H1 (cell line): ENCODE measurements at regions not wholly inside any gene's neighbourhood (a gene's known extent, or its start where the extent isn't known, plus 50 kb on each side); places are given as distances from the start of the nearest gene placed in this dataset.

ENCODE experiments used
- CTCF ChIA-PET: fragments of 300-600 bp; sonication (Branson Sonifier 250); formaldehyde crosslinking; loops from one replicate; lab custom pipeline; 2021; ENCODE audit not compliant: partially characterized antibody; lab: Charles Lee
- POLR2A ChIA-PET: fragments of 300-600 bp; sonication (Branson Sonifier 250); formaldehyde crosslinking; loops from one replicate; lab custom pipeline; 2021; ENCODE audit warnings: inconsistent platforms; ENCODE audit not compliant: partially characterized antibody; lab: Charles Lee
- DNase-seq, 2 experiments: peaks; one replicate each; pipeline versions ENCODE4 v3.0.0 to v3.0.0-alpha.2; 2010 to 2022; ENCODE audit warnings: low spot score in 2 of 2, low read depth in 1 of 2, mixed read lengths in 1 of 2
- FAIRE-seq: peaks from 2 replicates; lab custom pipeline; 2011; peaks lifted over from hg19 to GRCh38; lab: Jason Lieb, UNC
- H2AFZ ChIP-seq: 2 replicates; pipeline ENCODE4 v1.8.1; 2012; ENCODE audit warnings: low read length, inconsistent platforms
- H2AK5ac ChIP-seq: 2 replicates; pipeline ENCODE4 v1.6.1; 2013; ENCODE audit warnings: low read depth, low read length
- H2BK120ac ChIP-seq: replicated peaks from 2 replicates; pipeline ENCODE3; 2013; ENCODE audit warnings: low read depth, low read length, inconsistent platforms
- H2BK12ac ChIP-seq: 2 replicates; pipeline ENCODE4 v1.6.1; 2013; ENCODE audit warnings: low read depth, low read length
- H2BK15ac ChIP-seq: 2 replicates; pipeline ENCODE4 v1.6.1; 2013; ENCODE audit warnings: low read length
- H2BK20ac ChIP-seq: 2 replicates; pipeline ENCODE4 v1.6.1; 2013; ENCODE audit warnings: low read length
- H2BK5ac ChIP-seq: 2 replicates; pipeline ENCODE4 v1.6.1; 2013; ENCODE audit warnings: low read depth, low read length
- H3K14ac ChIP-seq: 2 replicates; pipeline ENCODE4 v1.6.1; 2013; ENCODE audit warnings: inconsistent platforms; ENCODE audit not compliant: insufficient read length
- H3K18ac ChIP-seq: 2 replicates; pipeline ENCODE4 v1.6.1; 2013; ENCODE audit warnings: low read length; ENCODE audit errors: extremely low read depth
- H3K23ac ChIP-seq: 2 replicates; pipeline ENCODE4 v1.6.1; 2013; ENCODE audit warnings: inconsistent platforms; ENCODE audit not compliant: insufficient read length
- H3K23me2 ChIP-seq: 2 replicates; pipeline ENCODE4 v1.6.1; 2013; ENCODE audit warnings: low read depth, low read length
- H3K27ac ChIP-seq: 2 replicates; pipeline ENCODE4 v1.6.1; 2011; ENCODE audit warnings: low read depth, low read length, inconsistent platforms
- H3K27me3 ChIP-seq, 4 experiments: replicated peaks in 1 of 4; 1 replicate in 1 of 4; 2 replicates in 3 of 4; pipeline versions ENCODE4 v1.6.1 to v1.8.1; 2011 to 2013; ENCODE audit warnings: low read length in 3 of 4, mild to moderate bottlenecking in 3 of 4, inconsistent platforms in 2 of 4, mixed read lengths in 2 of 4, moderate library complexity in 1 of 4; ENCODE audit not compliant: control insufficient read depth in 3 of 4, insufficient read depth in 3 of 4; ENCODE audit errors: extremely low read depth in 1 of 4
- H3K36me3 ChIP-seq, 4 experiments: 2 replicates each; pipeline versions ENCODE4 v1.6.1 to v1.8.1; 2011 to 2013; ENCODE audit warnings: mild to moderate bottlenecking in 4 of 4, low read length in 3 of 4, moderate library complexity in 2 of 4, control low read depth in 1 of 4, inconsistent platforms in 1 of 4; ENCODE audit not compliant: insufficient read depth in 4 of 4, control insufficient read depth in 2 of 4
- H3K4ac ChIP-seq: replicated peaks from 2 replicates; pipeline ENCODE3; 2013; ENCODE audit warnings: low read length, low read depth, mixed read lengths, inconsistent platforms; ENCODE audit not compliant: insufficient read length
- H3K4me1 ChIP-seq, 4 experiments: replicated peaks in 1 of 4; 1 replicate in 1 of 4; 2 replicates in 3 of 4; pipeline versions ENCODE4 v1.6.1 to v1.8.1; 2011 to 2013; ENCODE audit warnings: low read length in 3 of 4, inconsistent platforms in 2 of 4, mixed read lengths in 1 of 4; ENCODE audit not compliant: insufficient read depth in 4 of 4, control insufficient read depth in 3 of 4
- H3K4me2 ChIP-seq, 2 experiments: 2 replicates each; pipeline versions ENCODE4 v1.6.1 to v1.8.1; 2011 to 2013; ENCODE audit warnings: low read depth in 2 of 2, low read length in 2 of 2, control low read depth in 1 of 2, inconsistent platforms in 1 of 2, mild to moderate bottlenecking in 1 of 2; ENCODE audit not compliant: insufficient read depth in 1 of 2
- H3K4me3 ChIP-seq, 4 experiments: fragments of 200-600, 300-600 bp in 1 of 4; sonication (generic), shearing (Covaris generic), sonication (Bioruptor Twin) in 1 of 4; 2 replicates each; pipeline versions ENCODE4 v1.5.1 to v1.8.1; 2011 to 2016; ENCODE audit warnings: low read length in 4 of 4, low read depth in 3 of 4, control low read depth in 2 of 4, inconsistent platforms in 2 of 4, mild to moderate bottlenecking in 2 of 4, mixed read lengths in 1 of 4, moderate library complexity in 1 of 4; ENCODE audit not compliant: insufficient read depth in 2 of 4; ENCODE audit errors: extremely low read depth in 1 of 4
- H3K56ac ChIP-seq: replicated peaks from 2 replicates; pipeline ENCODE3; 2013; ENCODE audit warnings: low read depth, mild to moderate bottlenecking, mixed read lengths, low read length, inconsistent platforms; ENCODE audit not compliant: insufficient read length
- H3K79me1 ChIP-seq: 2 replicates; pipeline ENCODE4 v1.6.1; 2013; ENCODE audit warnings: low read depth, low read length, control low read depth
- H3K79me2 ChIP-seq, 2 experiments: 2 replicates each; pipeline versions ENCODE4 v1.6.1 to v1.8.1; 2012 to 2013; ENCODE audit warnings: low read length in 2 of 2, mild to moderate bottlenecking in 2 of 2, inconsistent platforms in 1 of 2; ENCODE audit not compliant: insufficient read depth in 2 of 2, control insufficient read depth in 1 of 2
- H3K9ac ChIP-seq, 4 experiments: replicated peaks in 1 of 4; 1 replicate in 1 of 4; 2 replicates in 3 of 4; pipeline versions ENCODE4 v1.6.1 to v1.8.1; 2011 to 2013; ENCODE audit warnings: low read depth in 3 of 4, low read length in 3 of 4, control low read depth in 2 of 4, mild to moderate bottlenecking in 2 of 4, moderate library complexity in 2 of 4, inconsistent platforms in 1 of 4; ENCODE audit errors: extremely low read depth in 1 of 4
- H3K9me3 ChIP-seq, 2 experiments: 2 replicates each; pipeline versions ENCODE4 v1.6.1 to v1.8.1; 2012 to 2013; ENCODE audit warnings: mild to moderate bottlenecking in 2 of 2, moderate library complexity in 2 of 2, control low read depth in 1 of 2, inconsistent platforms in 1 of 2, low read depth in 1 of 2, low read length in 1 of 2, mixed read lengths in 1 of 2; ENCODE audit not compliant: insufficient read depth in 2 of 2
- H4K20me1 ChIP-seq, 2 experiments: replicated peaks in 1 of 2; 2 replicates each; pipeline versions ENCODE3 to v1.8.1; 2011 to 2013; ENCODE audit warnings: inconsistent platforms in 2 of 2, low read length in 2 of 2, mild to moderate bottlenecking in 1 of 2; ENCODE audit not compliant: insufficient read depth in 2 of 2, control insufficient read depth in 1 of 2
- H4K5ac ChIP-seq: 2 replicates; pipeline ENCODE4 v1.6.1; 2013; ENCODE audit warnings: low read length, low read depth, mixed read lengths, inconsistent platforms; ENCODE audit not compliant: insufficient read length
- H4K8ac ChIP-seq: 2 replicates; pipeline ENCODE4 v1.8.0; 2013; ENCODE audit warnings: mild to moderate bottlenecking, moderate library complexity, low read length, inconsistent platforms; ENCODE audit not compliant: insufficient read depth; ENCODE audit errors: extremely low read depth
- H4K91ac ChIP-seq: replicated peaks from 2 replicates; pipeline ENCODE3; 2013; ENCODE audit warnings: low read length, mixed read lengths, inconsistent platforms; ENCODE audit not compliant: insufficient read length
- BCL11A ChIP-seq, 2 experiments: IDR thresholded peaks; one replicate each; pipeline ENCODE4 v1.6.1; 2011; ENCODE audit warnings: low read depth in 2 of 2, low read length in 2 of 2, mild to moderate bottlenecking in 2 of 2
- EP300 ChIP-seq, 2 experiments: IDR thresholded peaks; 1 replicate in 1 of 2; 2 replicates in 1 of 2; pipeline ENCODE4 v1.6.1; 2011 to 2012; ENCODE audit warnings: low read depth in 2 of 2, low read length in 2 of 2, mild to moderate bottlenecking in 2 of 2, borderline replicate concordance in 1 of 2, inconsistent platforms in 1 of 2, moderate library complexity in 1 of 2
- HDAC2 ChIP-seq, 2 experiments: fragments of 300-600 bp in 1 of 2; sonication (generic) in 1 of 2; IDR thresholded peaks; 2 replicates each; pipeline ENCODE4 v1.6.1; 2011 to 2012; ENCODE audit warnings: low read depth in 2 of 2, low read length in 2 of 2, mild to moderate bottlenecking in 2 of 2, moderate library complexity in 2 of 2, borderline replicate concordance in 1 of 2, inconsistent platforms in 1 of 2
- WGBS, 2 experiments: shearing (Covaris generic) in 1 of 2; methylation state at CpG; one replicate each; pipeline versions ENCODE4 v1.1.6 to v1.1.7; 2013 to 2015; ENCODE audit warnings: low lambda C conversion rate in 2 of 2, mixed read lengths in 2 of 2, inconsistent platforms in 1 of 2, low coverage in 1 of 2, missing lambda C conversion rate in 1 of 2; ENCODE audit not compliant: insufficient replicate concordance in 2 of 2, insufficient coverage in 1 of 2, insufficient read length in 1 of 2; ENCODE audit errors: extremely low coverage in 1 of 2, missing lambda C conversion rate in 1 of 2; 5-methylcytosine and 5-hydroxymethylcytosine counted together

DNA sequence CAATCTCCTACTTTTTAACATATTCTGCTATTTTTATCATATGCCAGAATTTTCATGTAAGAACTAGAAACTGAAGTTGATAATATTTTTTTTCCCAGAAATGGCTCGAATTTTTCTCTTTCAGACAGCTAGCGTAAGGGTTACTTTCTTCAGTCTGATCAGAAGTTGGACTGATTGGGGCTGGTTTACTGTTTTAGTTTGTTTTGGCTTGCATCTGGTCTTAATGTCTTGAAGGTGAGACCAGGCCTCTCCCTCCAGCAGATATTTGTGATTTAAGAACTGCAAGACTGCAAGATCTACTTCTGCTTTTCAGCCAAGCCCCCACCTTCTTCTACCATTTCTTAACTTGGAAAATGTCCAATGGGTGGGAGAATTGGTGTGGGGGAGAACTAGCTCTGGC is 266.4 kb downstream of the HAPSTR1 start:
- ChIA-PET CTCF (interaction anchor here (0.8 kb wide), 1 partner anchor 28 kb away, joined by 3 read pairs; no protein-coding TSS in a partner anchor), POLR2A (no interaction called here)
- Histone ChIP-seq H3K36me3 (no peaks in the 10 kb centered on the region), H3K18ac (no peak overlapping the region), H3K27me3 (no peaks in the 10 kb centered on the region), H4K8ac (no peak overlapping the region), H4K5ac (no peak overlapping the region), H2BK20ac (no peak overlapping the region), H3K14ac (no peak overlapping the region), H3K23me2 (no peaks in the 10 kb centered on the region), H4K20me1 (no peaks in the 10 kb centered on the region), H3K79me1 (no peaks in the 10 kb centered on the region), H2BK120ac (no peak overlapping the region), H2BK5ac (no peak overlapping the region), H3K9ac (no peak overlapping the region), H3K4ac (no peak overlapping the region), H3K23ac (no peak overlapping the region), H2AK5ac (no peak overlapping the region), H3K4me1 (no peaks in the 10 kb centered on the region), H3K27ac (no peak overlapping the region), H4K91ac (no peak overlapping the region), H2BK12ac (no peak overlapping the region), H3K9me3 (peaks cover 0 to 2% of the 10 kb centered on the region in 2 experiments; a peak in 2 of 4 replicates), H2AFZ (no peak overlapping the region), H3K4me3 (no peak overlapping the region), H2BK15ac (no peak overlapping the region), H3K56ac (no peak overlapping the region), H3K4me2 (no peak overlapping the region), H3K79me2 (no peaks in the 10 kb centered on the region)
- DNase-seq = no peak
- no peak for FAIRE-seq
- TF ChIP-seq EP300 (IDR thresholded peaks at IDR 0.05; ENCODE audit: borderline replicate concordance in 1 of 2, low read depth in 2 of 2, low read length in 2 of 2) (no peak), HDAC2 (IDR thresholded peaks at IDR 0.05; ENCODE audit: borderline replicate concordance in 1 of 2, low read depth in 2 of 2, low read length in 2 of 2) (no peak), BCL11A (IDR thresholded peaks at IDR 0.05; ENCODE audit: low read depth in 2 of 2, low read length in 2 of 2) (no peak)
- 91% methylated on average over 2 of the region's 2 CpGs; no CpG with 5 or more reads in 1 of the 2 experiments for WGBS, 2 experiments
